ENCODE measurements at regions not wholly inside any gene's neighbourhood (a gene's known extent, or its start where the extent isn't known, plus 50 kb on each side); places are given as distances from the start of the nearest gene placed in this dataset.

- no peak for TF ChIP-seq CTCF (IDR thresholded peaks at IDR 0.05; ENCODE audit: insufficient read depth, low read length, poor library complexity, severe bottlenecking)
- Histone ChIP-seq H3K4me3 (replicated peaks; ENCODE audit: low read depth, low read length) (no peak overlapping the region), H3K36me3 (ENCODE audit: control insufficient read depth, insufficient read depth, low read length) (no peaks in the 10 kb centered on the region), H3K27me3 (replicated peaks; ENCODE audit: control insufficient read depth, insufficient read depth, low read length) (no peaks in the 10 kb centered on the region)
- no peak for DNase-seq (ENCODE audit: extremely low read depth, insufficient read length)
These were observed 217.5 kb upstream of the SEL1L start for GRCh38 chr14:81751198-81751597.

GRCh38 chr14:81759541-81759940, 225.9 kb upstream of the SEL1L start:
- no peak overlapping the region for H3K4me3 ChIP-seq (replicated peaks; ENCODE audit: low read depth, low read length)
- no peak for DNase-seq (ENCODE audit: extremely low read depth, insufficient read length)
- no peaks in the 10 kb centered on the region for H3K27me3 ChIP-seq (replicated peaks; ENCODE audit: control insufficient read depth, insufficient read depth, low read length)
- H3K36me3 ChIP-seq (ENCODE audit: control insufficient read depth, insufficient read depth, low read length) = no peaks in the 10 kb centered on the region
- no peak for TF ChIP-seq CTCF (IDR thresholded peaks at IDR 0.05; ENCODE audit: insufficient read depth, low read length, poor library complexity, severe bottlenecking)

- Histone ChIP-seq H3K36me3 (ENCODE audit: control insufficient read depth, insufficient read depth, low read length) (no peaks in the 10 kb centered on the region), H3K27me3 (replicated peaks; ENCODE audit: control insufficient read depth, insufficient read depth, low read length) (no peaks in the 10 kb centered on the region), H3K4me3 (replicated peaks; ENCODE audit: low read depth, low read length) (no peak overlapping the region)
- no peak for DNase-seq (ENCODE audit: extremely low read depth, insufficient read length)
- TF ChIP-seq CTCF (IDR thresholded peaks at IDR 0.05; ENCODE audit: insufficient read depth, low read length, poor library complexity, severe bottlenecking) = no peak
These were observed 232.1 kb upstream of the SEL1L start for GRCh38 chr14:81765651-81766275.

- Histone ChIP-seq H3K4me3 (replicated peaks; ENCODE audit: low read depth, low read length) (no peak overlapping the region), H3K27me3 (replicated peaks; ENCODE audit: control insufficient read depth, insufficient read depth, low read length) (no peaks in the 10 kb centered on the region), H3K36me3 (ENCODE audit: control insufficient read depth, insufficient read depth, low read length) (no peaks in the 10 kb centered on the region)
- TF ChIP-seq CTCF (IDR thresholded peaks at IDR 0.05; ENCODE audit: insufficient read depth, low read length, poor library complexity, severe bottlenecking) = no peak
- no peak for DNase-seq (ENCODE audit: extremely low read depth, insufficient read length)
These were observed 232.8 kb upstream of the SEL1L start for GRCh38 chr14:81766321-81766915.

GRCh38 chr14:81767266-81767995, 233.8 kb upstream of the SEL1L start:
- no peaks in the 10 kb centered on the region for H3K36me3 ChIP-seq (ENCODE audit: control insufficient read depth, insufficient read depth, low read length)
- TF ChIP-seq CTCF (IDR thresholded peaks at IDR 0.05; ENCODE audit: insufficient read depth, low read length, poor library complexity, severe bottlenecking) = no peak
- DNase-seq (ENCODE audit: extremely low read depth, insufficient read length) = no peak
- no peaks in the 10 kb centered on the region for H3K27me3 ChIP-seq (replicated peaks; ENCODE audit: control insufficient read depth, insufficient read depth, low read length)
- H3K4me3 ChIP-seq (replicated peaks; ENCODE audit: low read depth, low read length) = no peak overlapping the region
